ENCODE measurements at regions not wholly inside any gene's neighbourhood (a gene's known extent, or its start where the extent isn't known, plus 50 kb on each side); places are given as distances from the start of the nearest gene placed in this dataset.

GRCh38 chr1:39107341-39108290, 81.5 kb downstream of the NDUFS5 start:
- no peak for DNase-seq (ENCODE audit: low spot score)

- no peak for DNase-seq (ENCODE audit: low spot score)
These were observed 83.5 kb downstream of the NDUFS5 start for GRCh38 chr1:39109644-39110043.

- peak; percentile 18 for DNase-seq (ENCODE audit: low spot score)
These were observed 84.2 kb downstream of the NDUFS5 start for GRCh38 chr1:39110325-39110851.

GRCh38 chr1:39110882-39111281, 84.7 kb downstream of the NDUFS5 start:
- peak; percentile 27 for DNase-seq (ENCODE audit: low spot score)

- no peak for DNase-seq (ENCODE audit: low spot score)
These were observed 87.1 kb downstream of the NDUFS5 start for GRCh38 chr1:39113109-39113743.

GRCh38 chr1:39115271-39116110, 89.0 kb upstream of the MACF1 start:
- DNase-seq (ENCODE audit: low spot score), result no peak

- DNase-seq (ENCODE audit: low spot score), result no peak
These were observed 88.3 kb upstream of the MACF1 start for GRCh38 chr1:39116116-39116607.

- peak; percentile 52 for DNase-seq (ENCODE audit: low spot score)
These were observed 87.4 kb upstream of the MACF1 start for GRCh38 chr1:39116860-39117728.

- DNase-seq (ENCODE audit: low spot score), result no peak
These were observed 86.5 kb upstream of the MACF1 start for GRCh38 chr1:39117899-39118450.

- no peak for DNase-seq (ENCODE audit: low spot score)
These were observed 82.4 kb upstream of the MACF1 start for GRCh38 chr1:39122056-39122455.

GRCh38 chr1:39124282-39124681, 80.2 kb upstream of the MACF1 start:
- DNase-seq (ENCODE audit: low spot score), result no peak

- DNase-seq (ENCODE audit: low spot score), result no peak
These were observed 77.0 kb upstream of the MACF1 start for GRCh38 chr1:39127513-39127912.

GRCh38 chr1:39128126-39128525, 76.4 kb upstream of the MACF1 start:
- no peak for DNase-seq (ENCODE audit: low spot score)

- no peak for DNase-seq (ENCODE audit: low spot score)
These were observed 75.5 kb upstream of the MACF1 start for GRCh38 chr1:39128959-39129358.

- DNase-seq (ENCODE audit: low spot score), result peak; percentile 55
These were observed 75.0 kb upstream of the MACF1 start for GRCh38 chr1:39129514-39129913.

GRCh38 chr1:39130325-39130724, 74.2 kb upstream of the MACF1 start:
- peak; percentile 85 for DNase-seq (ENCODE audit: low spot score)

GRCh38 chr1:39131940-39132339, 72.6 kb upstream of the MACF1 start:
- DNase-seq (ENCODE audit: low spot score), result no peak

- DNase-seq (ENCODE audit: low spot score), result peak; percentile 71
These were observed 71.8 kb upstream of the MACF1 start for GRCh38 chr1:39132505-39133339.

- DNase-seq (ENCODE audit: low spot score), result no peak
These were observed 71.2 kb upstream of the MACF1 start for GRCh38 chr1:39133340-39133684.

All from A172 (cell line).